ENCODE measurements at regions not wholly inside any gene's neighbourhood (a gene's known extent, or its start where the extent isn't known, plus 50 kb on each side); places are given as distances from the start of the nearest gene placed in this dataset.
A peak's percentile ranks its signal among the peaks of the same experiment; 100 is the strongest.
"Not testable (repeated sequence)": the region's sequence is repeated elsewhere in the genome, so short reads cannot be mapped to it uniquely, and the experiment has no call there.

DNA sequence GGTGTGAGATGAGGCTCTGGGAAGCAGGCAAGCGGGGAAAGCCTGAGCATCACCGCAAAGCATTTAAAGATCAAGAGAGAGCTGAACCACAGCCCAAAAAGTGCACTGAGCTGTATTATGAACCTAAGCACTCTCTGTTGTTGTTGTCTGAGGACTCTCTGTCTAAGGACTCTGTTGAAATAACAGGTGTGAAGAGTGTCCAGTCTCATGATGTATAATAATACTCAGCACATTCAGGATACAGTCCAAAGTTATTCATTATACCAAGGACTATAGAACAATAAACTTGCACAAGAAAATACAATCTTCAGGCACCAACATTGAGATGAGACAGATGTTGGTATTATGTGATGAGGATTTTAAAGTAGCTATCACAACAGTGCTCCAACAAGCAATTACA lies 71.8 kb upstream of the CTSV start:
- H3K36me3 Mint-ChIP-seq (ENCODE audit: insufficient read depth in 2 of 2) = no peaks in the 10 kb centered on the region
- no peak for DNase-seq
- ATAC-seq (replicated peaks in 1 of 2) = no peak
- no peaks in the 10 kb centered on the region for H3K9me3 Mint-ChIP-seq
- H3K4me3 Mint-ChIP-seq = no peak overlapping the region
- peaks cover 6% of the 10 kb centered on the region for H3K27me3 Mint-ChIP-seq (ENCODE audit: low read depth)
- no peaks in the 10 kb centered on the region for H3K4me1 Mint-ChIP-seq (ENCODE audit: low read depth)
- no peak overlapping the region for H3K27ac Mint-ChIP-seq

- H3K36me3 Mint-ChIP-seq (ENCODE audit: insufficient read depth in 2 of 2) = no peaks in the 10 kb centered on the region
- no peak overlapping the region for H3K4me3 Mint-ChIP-seq
- DNase-seq (peak; percentile 42 to 46), ATAC-seq (replicated peaks in 1 of 2) (peak; percentile 55 to 74)
- H3K27me3 Mint-ChIP-seq (ENCODE audit: low read depth) = peaks cover 6% of the 10 kb centered on the region
- no peaks in the 10 kb centered on the region for H3K9me3 Mint-ChIP-seq
- H3K4me1 Mint-ChIP-seq (ENCODE audit: low read depth) = no peaks in the 10 kb centered on the region
- no peak overlapping the region for H3K27ac Mint-ChIP-seq
Observed at GRCh38 chr9:97109194-97109811, 70.4 kb upstream of the CTSV start.

- not testable (repeated sequence) for H3K4me1 Mint-ChIP-seq (ENCODE audit: low read depth); H3K9me3 Mint-ChIP-seq; DNase-seq; H3K27me3 Mint-ChIP-seq (ENCODE audit: low read depth); ATAC-seq (replicated peaks in 1 of 2); H3K27ac Mint-ChIP-seq; H3K4me3 Mint-ChIP-seq; H3K36me3 Mint-ChIP-seq (ENCODE audit: insufficient read depth in 2 of 2)
Observed at GRCh38 chr9:97105220-97105619, 66.3 kb upstream of the CTSV start.

DNA sequence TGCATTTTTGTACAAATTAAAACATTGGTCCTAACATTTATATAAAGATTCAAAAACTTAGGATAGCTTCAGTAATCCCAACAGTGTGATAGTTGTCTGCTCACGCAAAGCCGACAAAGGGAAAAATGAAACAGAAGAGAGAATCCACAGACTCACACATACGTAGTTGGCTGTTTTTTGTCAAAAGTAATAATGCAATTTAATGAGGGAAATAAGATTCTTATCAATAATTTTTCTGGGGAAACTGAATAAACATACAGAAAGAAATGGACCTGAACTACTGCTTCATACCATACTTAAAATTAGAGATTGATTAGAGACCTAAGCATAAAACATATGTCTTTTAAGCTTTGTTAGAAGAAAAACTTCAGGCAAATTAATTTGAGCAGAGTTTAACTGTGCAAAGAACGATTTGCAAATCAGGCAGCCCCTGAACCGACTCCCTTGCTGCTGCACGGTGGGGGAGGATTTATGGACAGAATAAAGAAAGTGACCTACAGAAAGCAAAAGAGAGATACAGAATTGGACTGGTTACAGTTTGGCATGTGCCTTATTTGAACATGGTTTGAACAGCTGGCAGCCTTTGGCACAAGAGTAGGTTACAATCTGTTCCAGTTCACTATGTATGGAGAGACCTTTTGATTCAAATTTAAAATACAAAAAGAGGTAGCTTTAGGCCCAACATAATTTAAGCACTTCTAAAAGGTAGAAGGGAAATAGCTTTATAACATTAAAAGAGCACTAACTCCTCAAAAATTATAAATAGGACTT lies 64.9 kb upstream of the CTSV start:
- not testable (repeated sequence) for H3K27me3 Mint-ChIP-seq (ENCODE audit: low read depth); H3K36me3 Mint-ChIP-seq (ENCODE audit: insufficient read depth in 2 of 2); H3K27ac Mint-ChIP-seq; ATAC-seq (replicated peaks in 1 of 2); DNase-seq; H3K4me3 Mint-ChIP-seq; H3K4me1 Mint-ChIP-seq (ENCODE audit: low read depth); H3K9me3 Mint-ChIP-seq

GRCh38 chr9:97099540-97099939 lies 60.6 kb upstream of the CTSV start:
- not testable (repeated sequence) for H3K27me3 Mint-ChIP-seq (ENCODE audit: low read depth); H3K9me3 Mint-ChIP-seq; H3K27ac Mint-ChIP-seq; ATAC-seq (replicated peaks in 1 of 2); H3K36me3 Mint-ChIP-seq (ENCODE audit: insufficient read depth in 2 of 2); H3K4me3 Mint-ChIP-seq; DNase-seq; H3K4me1 Mint-ChIP-seq (ENCODE audit: low read depth)

- ATAC-seq (replicated peaks in 1 of 2) = no peak
- Mint-ChIP-seq H3K4me1 (ENCODE audit: low read depth) (no peaks in the 10 kb centered on the region), H3K27ac (no peak overlapping the region), H3K36me3 (ENCODE audit: insufficient read depth in 2 of 2) (no peaks in the 10 kb centered on the region), H3K4me3 (no peak overlapping the region), H3K27me3 (ENCODE audit: low read depth) (peaks cover 14% of the 10 kb centered on the region), H3K9me3 (no peaks in the 10 kb centered on the region)
- DNase-seq = no peak
Observed at GRCh38 chr9:97096793-97097192, 57.9 kb upstream of the CTSV start.

GRCh38 chr9:97089361-97089760 lies 50.4 kb upstream of the CTSV start:
- not testable (repeated sequence) for H3K36me3 Mint-ChIP-seq (ENCODE audit: insufficient read depth in 2 of 2); H3K9me3 Mint-ChIP-seq; H3K4me1 Mint-ChIP-seq (ENCODE audit: low read depth); H3K27ac Mint-ChIP-seq; H3K4me3 Mint-ChIP-seq; DNase-seq
- peaks cover 66% of the 10 kb centered on the region for H3K27me3 Mint-ChIP-seq (ENCODE audit: low read depth)
- peak in 1 of 2 donors; percentile 39 for ATAC-seq (replicated peaks in 1 of 2)
